Dermis blood vessel endothelial cell (primary cell): ENCODE measurements at regions not wholly inside any gene's neighbourhood (a gene's known extent, or its start where the extent isn't known, plus 50 kb on each side); places are given as distances from the start of the nearest gene placed in this dataset.
"Not testable (repeated sequence)": the region's sequence is repeated elsewhere in the genome, so short reads cannot be mapped to it uniquely, and the experiment has no call there.

ENCODE experiments used
- DNase-seq: peaks from one replicate; pipeline ENCODE4 v3.0.0; 2010

- no peak for DNase-seq
Measured at GRCh38 chr3:106029954-106030626, 161.3 kb upstream of the CBLB start.

- DNase-seq = no peak
Measured at GRCh38 chr3:106030627-106030963, 161.8 kb upstream of the CBLB start.

GRCh38 chr3:106032479-106032878 lies 163.7 kb upstream of the CBLB start:
- DNase-seq = no peak

GRCh38 chr3:106033654-106034053 lies 164.8 kb upstream of the CBLB start:
- no peak for DNase-seq

- no peak for DNase-seq
Measured at GRCh38 chr3:106034313-106034712, 165.5 kb upstream of the CBLB start.

- no peak for DNase-seq
Measured at GRCh38 chr3:106035619-106036018, 166.8 kb upstream of the CBLB start.

GRCh38 chr3:106036696-106037095 lies 167.9 kb upstream of the CBLB start:
- DNase-seq = no peak

- DNase-seq = no peak
Measured at GRCh38 chr3:106047221-106047620, 178.4 kb upstream of the CBLB start.

- DNase-seq = no peak
Measured at GRCh38 chr3:106048946-106049481, 180.2 kb upstream of the CBLB start.

- no peak for DNase-seq
Measured at GRCh38 chr3:106049821-106050220, 181.0 kb upstream of the CBLB start.

- DNase-seq = no peak
Measured at GRCh38 chr3:106056931-106057330, 188.1 kb upstream of the CBLB start.

- DNase-seq = no peak
Measured at GRCh38 chr3:106058475-106058874, 189.7 kb upstream of the CBLB start.

GRCh38 chr3:106059953-106060517 lies 191.2 kb upstream of the CBLB start:
- no peak for DNase-seq

- DNase-seq = no peak
Measured at GRCh38 chr3:106063909-106064308, 195.1 kb upstream of the CBLB start.

- no peak for DNase-seq
Measured at GRCh38 chr3:106065831-106066230, 197.0 kb upstream of the CBLB start.

GRCh38 chr3:106067711-106068110 lies 198.9 kb upstream of the CBLB start:
- no peak for DNase-seq

GRCh38 chr3:106068381-106068780 lies 199.6 kb upstream of the CBLB start:
- peak; percentile 4 for DNase-seq

GRCh38 chr3:106068795-106069194 lies 200.0 kb upstream of the CBLB start:
- no peak for DNase-seq

- no peak for DNase-seq
Measured at GRCh38 chr3:106070187-106070586, 201.4 kb upstream of the CBLB start.

- DNase-seq = no peak
Measured at GRCh38 chr3:106071306-106071705, 202.5 kb upstream of the CBLB start.

GRCh38 chr3:106072596-106072995 lies 203.8 kb upstream of the CBLB start:
- DNase-seq = not testable (repeated sequence)

GRCh38 chr3:106073806-106074205 lies 205.0 kb upstream of the CBLB start:
- DNase-seq = not testable (repeated sequence)

- not testable (repeated sequence) for DNase-seq
Measured at GRCh38 chr3:106075731-106076130, 206.9 kb upstream of the CBLB start.

GRCh38 chr3:106078635-106079034 lies 209.8 kb upstream of the CBLB start:
- DNase-seq = no peak

GRCh38 chr3:106082616-106083015 lies 213.8 kb upstream of the CBLB start:
- no peak for DNase-seq
